ENCODE measurements at regions not wholly inside any gene's neighbourhood (a gene's known extent, or its start where the extent isn't known, plus 50 kb on each side); places are given as distances from the start of the nearest gene placed in this dataset.

- no peak overlapping the region for H3K27ac ChIP-seq (ENCODE audit: low read length)
- no peak for ATAC-seq
- CTCF ChIA-PET: no interaction called here
- in situ Hi-C loops (cut with HindIII; ENCODE audit: low pct_unique_long_range_greater_than_20kb, low sequenced_read_pairs) (no loop called here), intact Hi-C loops (cut with micrococcal nuclease; ENCODE audit: unreplicated experiment) (no loop called here)
- H3K4me3 ChIP-seq (ENCODE audit: low read depth in 2 of 2, low read length in 2 of 2): no peak overlapping the region
- no peaks in the 10 kb centered on the region for H3K9me3 ChIP-seq (ENCODE audit: control insufficient read depth, insufficient read depth, low read depth, low read length)
- no peaks in the 10 kb centered on the region for H3K4me1 ChIP-seq (ENCODE audit: control insufficient read depth, insufficient read depth, low read length)
- no peaks in the 10 kb centered on the region for H3K27me3 ChIP-seq (ENCODE audit: control insufficient read depth, insufficient read depth, low read length)
- POLR2A ChIA-PET: no interaction called here
- BruUV-seq (replicated peaks): no TSS peak
- no peak for DNase-seq (ENCODE audit: low read depth, low spot score)
- no peaks in the 10 kb centered on the region for H3K36me3 ChIP-seq (ENCODE audit: control insufficient read depth, insufficient read depth, low read length)
- TF ChIP-seq TCF7L2 (IDR thresholded peaks at IDR 0.05; ENCODE audit: low read depth, low read length) (no peak), REST (IDR thresholded peaks at IDR 0.05; ENCODE audit: insufficient read depth in 1 of 2, low read depth in 2 of 2, low read length in 1 of 2) (no peak), CTCF (IDR thresholded peaks at IDR 0.05) (no peak), SIN3A (IDR thresholded peaks at IDR 0.05; ENCODE audit: borderline replicate concordance, insufficient read depth, low read depth, low read length) (no peak), POLR2AphosphoS5 (IDR thresholded peaks at IDR 0.05; ENCODE audit: low read depth, low read length) (no peak)
Measured at GRCh38 chr11:15300341-15300740, 185.6 kb downstream of the INSC start.

GRCh38 chr11:15307619-15308024, 192.9 kb downstream of the INSC start:
- no peak for ATAC-seq
- in situ Hi-C loops (cut with HindIII; ENCODE audit: low pct_unique_long_range_greater_than_20kb, low sequenced_read_pairs) (no loop called here), intact Hi-C loops (cut with micrococcal nuclease; ENCODE audit: unreplicated experiment) (no loop called here)
- H3K27me3 ChIP-seq (ENCODE audit: control insufficient read depth, insufficient read depth, low read length): no peaks in the 10 kb centered on the region
- CTCF ChIA-PET: no interaction called here
- no peaks in the 10 kb centered on the region for H3K9me3 ChIP-seq (ENCODE audit: control insufficient read depth, insufficient read depth, low read depth, low read length)
- TF ChIP-seq TCF7L2 (IDR thresholded peaks at IDR 0.05; ENCODE audit: low read depth, low read length): no peak
- TF ChIP-seq POLR2AphosphoS5 (IDR thresholded peaks at IDR 0.05; ENCODE audit: low read depth, low read length): no peak
- no peak for TF ChIP-seq SIN3A (IDR thresholded peaks at IDR 0.05; ENCODE audit: borderline replicate concordance, insufficient read depth, low read depth, low read length)
- no peak for TF ChIP-seq CTCF (IDR thresholded peaks at IDR 0.05)
- TF ChIP-seq REST (IDR thresholded peaks at IDR 0.05; ENCODE audit: insufficient read depth in 1 of 2, low read depth in 2 of 2, low read length in 1 of 2): no peak
- DNase-seq (ENCODE audit: low read depth, low spot score): no peak
- POLR2A ChIA-PET: no interaction called here
- no peak overlapping the region for H3K4me3 ChIP-seq (ENCODE audit: low read depth in 2 of 2, low read length in 2 of 2)
- no peaks in the 10 kb centered on the region for H3K4me1 ChIP-seq (ENCODE audit: control insufficient read depth, insufficient read depth, low read length)
- no peaks in the 10 kb centered on the region for H3K36me3 ChIP-seq (ENCODE audit: control insufficient read depth, insufficient read depth, low read length)
- BruUV-seq (replicated peaks): no TSS peak
- H3K27ac ChIP-seq (ENCODE audit: low read length): no peak overlapping the region

All from Panc1 (cell line).